Panc1 (cell line): ENCODE measurements at regions not wholly inside any gene's neighbourhood (a gene's known extent, or its start where the extent isn't known, plus 50 kb on each side); places are given as distances from the start of the nearest gene placed in this dataset.

ENCODE experiments used
- ATAC-seq: fragments of 200-7000 bp; cut with Tn5 transposase; 2 replicates; pipeline ENCODE4 v1.9.1; 2020; ENCODE audit warnings: mild to moderate bottlenecking, moderate library complexity
- BruUV-seq: library from RNA; stranded (reverse); fragments of 400-500 nt; replicated peaks from 2 replicates; lab custom pipeline; 2021; lab: Mats Ljungman, UMichigan
- CTCF ChIA-PET: fragments of 300-600 bp; sonication (Branson Sonifier 250); formaldehyde crosslinking; loops from one replicate; lab custom pipeline; 2022; ENCODE audit warnings: antibody characterized with exemption; lab: Charles Lee
- POLR2A ChIA-PET: fragments of 300-600 bp; sonication (Branson Sonifier 250); formaldehyde crosslinking; loops from one replicate; lab custom pipeline; 2022; ENCODE audit warnings: antibody characterized with exemption; lab: Charles Lee
- DNase-seq: peaks from one replicate; pipeline ENCODE4 v3.0.0-alpha.2; 2010; ENCODE audit warnings: low read depth, low spot score
- H3K27ac ChIP-seq: 2 replicates; pipeline ENCODE4 v1.5.1; 2011; ENCODE audit warnings: mild to moderate bottlenecking, low read length, inconsistent platforms
- H3K27me3 ChIP-seq: fragments of 200-500 bp; sonication (Bioruptor generic); 2 replicates; pipeline ENCODE4 v1.6.0; 2014; ENCODE audit warnings: low read length, inconsistent platforms; ENCODE audit not compliant: control insufficient read depth, insufficient read depth
- H3K36me3 ChIP-seq: fragments of 200-500 bp; sonication (Bioruptor generic); 2 replicates; pipeline ENCODE4 v1.5.1; 2014; ENCODE audit warnings: inconsistent platforms, mild to moderate bottlenecking, low read length, moderate library complexity; ENCODE audit not compliant: control insufficient read depth, insufficient read depth
- H3K4me1 ChIP-seq: 2 replicates; pipeline ENCODE4 v1.5.1; 2011; ENCODE audit warnings: inconsistent platforms, mild to moderate bottlenecking, low read length, moderate library complexity; ENCODE audit not compliant: control insufficient read depth, insufficient read depth
- H3K4me3 ChIP-seq, 2 experiments: 2 replicates each; pipeline ENCODE4 v1.5.1; 2011 to 2012; ENCODE audit warnings: low read depth in 2 of 2, low read length in 2 of 2, mild to moderate bottlenecking in 2 of 2, inconsistent platforms in 1 of 2, moderate library complexity in 1 of 2
- H3K9me3 ChIP-seq: fragments of 200-500 bp; sonication (Bioruptor generic); 2 replicates; pipeline ENCODE4 v1.5.1; 2014; ENCODE audit warnings: low read depth, mild to moderate bottlenecking, inconsistent platforms, low read length, moderate library complexity; ENCODE audit not compliant: control insufficient read depth, insufficient read depth
- CTCF ChIP-seq: fragments of 450-650 bp; IDR thresholded peaks from 2 replicates; pipeline ENCODE4 v1.5.1; 2017; ENCODE audit warnings: mild to moderate bottlenecking
- POLR2AphosphoS5 ChIP-seq: IDR thresholded peaks from 2 replicates; pipeline ENCODE4 v1.6.1; 2012; ENCODE audit warnings: mild to moderate bottlenecking, low read depth, low read length, moderate library complexity
- SIN3A ChIP-seq: IDR thresholded peaks from 2 replicates; pipeline ENCODE4 v1.6.1; 2012; ENCODE audit warnings: low read depth, mild to moderate bottlenecking, low read length, moderate library complexity, borderline replicate concordance; ENCODE audit not compliant: insufficient read depth
- TCF7L2 ChIP-seq: IDR thresholded peaks from 2 replicates; pipeline ENCODE4 v1.6.1; 2011; ENCODE audit warnings: mild to moderate bottlenecking, low read depth, low read length, inconsistent platforms
- in situ Hi-C: cut with HindIII; loops from 2 replicates; pipeline ENCODE4 v1.10.0; 2016; ENCODE audit warnings: low sequenced_read_pairs, low pct_unique_long_range_greater_than_20kb
- intact Hi-C: fragments of 100-400 bp; cut with micrococcal nuclease; formaldehyde crosslinking; loops from one replicate; pipeline ENCODE4 v1.10.0; 2022; ENCODE audit not compliant: unreplicated experiment
- TF ChIP-seq, protein P1 (sequence below), 2 experiments: IDR thresholded peaks; 2 replicates each; pipeline ENCODE4 v1.6.1; 2011 to 2012; ENCODE audit warnings: low read depth in 2 of 2, control low read depth in 1 of 2, low read length in 1 of 2, mild to moderate bottlenecking in 1 of 2, moderate library complexity in 1 of 2; ENCODE audit not compliant: insufficient read depth in 1 of 2

- H3K27ac ChIP-seq = no peak overlapping the region
- no peaks in the 10 kb centered on the region for H3K4me1 ChIP-seq
- no peaks in the 10 kb centered on the region for H3K27me3 ChIP-seq
- intact Hi-C loops = no loop called here
- H3K36me3 ChIP-seq = no peaks in the 10 kb centered on the region
- no TSS peak for BruUV-seq
- ChIA-PET POLR2A (no interaction called here), CTCF (no interaction called here)
- DNase-seq (no peak), ATAC-seq (no peak)
- in situ Hi-C loops = no loop called here
- H3K9me3 ChIP-seq = no peaks in the 10 kb centered on the region
- TF ChIP-seq CTCF = no peak
- no peak for TF ChIP-seq POLR2AphosphoS5
- no peak for TF ChIP-seq SIN3A
- no peak for TF ChIP-seq TCF7L2
- TF ChIP-seq, protein P1, sequence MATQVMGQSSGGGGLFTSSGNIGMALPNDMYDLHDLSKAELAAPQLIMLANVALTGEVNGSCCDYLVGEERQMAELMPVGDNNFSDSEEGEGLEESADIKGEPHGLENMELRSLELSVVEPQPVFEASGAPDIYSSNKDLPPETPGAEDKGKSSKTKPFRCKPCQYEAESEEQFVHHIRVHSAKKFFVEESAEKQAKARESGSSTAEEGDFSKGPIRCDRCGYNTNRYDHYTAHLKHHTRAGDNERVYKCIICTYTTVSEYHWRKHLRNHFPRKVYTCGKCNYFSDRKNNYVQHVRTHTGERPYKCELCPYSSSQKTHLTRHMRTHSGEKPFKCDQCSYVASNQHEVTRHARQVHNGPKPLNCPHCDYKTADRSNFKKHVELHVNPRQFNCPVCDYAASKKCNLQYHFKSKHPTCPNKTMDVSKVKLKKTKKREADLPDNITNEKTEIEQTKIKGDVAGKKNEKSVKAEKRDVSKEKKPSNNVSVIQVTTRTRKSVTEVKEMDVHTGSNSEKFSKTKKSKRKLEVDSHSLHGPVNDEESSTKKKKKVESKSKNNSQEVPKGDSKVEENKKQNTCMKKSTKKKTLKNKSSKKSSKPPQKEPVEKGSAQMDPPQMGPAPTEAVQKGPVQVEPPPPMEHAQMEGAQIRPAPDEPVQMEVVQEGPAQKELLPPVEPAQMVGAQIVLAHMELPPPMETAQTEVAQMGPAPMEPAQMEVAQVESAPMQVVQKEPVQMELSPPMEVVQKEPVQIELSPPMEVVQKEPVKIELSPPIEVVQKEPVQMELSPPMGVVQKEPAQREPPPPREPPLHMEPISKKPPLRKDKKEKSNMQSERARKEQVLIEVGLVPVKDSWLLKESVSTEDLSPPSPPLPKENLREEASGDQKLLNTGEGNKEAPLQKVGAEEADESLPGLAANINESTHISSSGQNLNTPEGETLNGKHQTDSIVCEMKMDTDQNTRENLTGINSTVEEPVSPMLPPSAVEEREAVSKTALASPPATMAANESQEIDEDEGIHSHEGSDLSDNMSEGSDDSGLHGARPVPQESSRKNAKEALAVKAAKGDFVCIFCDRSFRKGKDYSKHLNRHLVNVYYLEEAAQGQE (IDR thresholded peaks at IDR 0.05; ENCODE audit: insufficient read depth in 1 of 2, low read depth in 2 of 2, low read length in 1 of 2) = no peak
- H3K4me3 ChIP-seq = no peak overlapping the region
These were observed 976.4 kb downstream of the VRK1 start for GRCh38 chr14:97773598-97773997.

GRCh38 chr14:97776890-97777558 lies 979.8 kb downstream of the VRK1 start:
- H3K9me3 ChIP-seq = no peaks in the 10 kb centered on the region
- CTCF ChIA-PET = no interaction called here

More at GRCh38 chr14:97776890-97777558, 979.8 kb downstream of the VRK1 start:
- H3K36me3 ChIP-seq = no peaks in the 10 kb centered on the region
- H3K27me3 ChIP-seq = no peaks in the 10 kb centered on the region
- POLR2A ChIA-PET = no interaction called here
- in situ Hi-C loops = no loop called here
- H3K4me1 ChIP-seq = no peaks in the 10 kb centered on the region
- no peak overlapping the region for H3K4me3 ChIP-seq
- DNase-seq (no peak), ATAC-seq (no peak)
- intact Hi-C loops = no loop called here
- no TSS peak for BruUV-seq
- H3K27ac ChIP-seq = no peak overlapping the region
- TF ChIP-seq, protein P1 (IDR thresholded peaks at IDR 0.05; ENCODE audit: insufficient read depth in 1 of 2, low read depth in 2 of 2, low read length in 1 of 2) = no peak
- TF ChIP-seq CTCF (no peak), SIN3A (no peak), TCF7L2 (no peak), POLR2AphosphoS5 (no peak)
